ENCODE measurements at regions not wholly inside any gene's neighbourhood (a gene's known extent, or its start where the extent isn't known, plus 50 kb on each side); places are given as distances from the start of the nearest gene placed in this dataset.
A peak's percentile ranks its signal among the peaks of the same experiment; 100 is the strongest.

DNA sequence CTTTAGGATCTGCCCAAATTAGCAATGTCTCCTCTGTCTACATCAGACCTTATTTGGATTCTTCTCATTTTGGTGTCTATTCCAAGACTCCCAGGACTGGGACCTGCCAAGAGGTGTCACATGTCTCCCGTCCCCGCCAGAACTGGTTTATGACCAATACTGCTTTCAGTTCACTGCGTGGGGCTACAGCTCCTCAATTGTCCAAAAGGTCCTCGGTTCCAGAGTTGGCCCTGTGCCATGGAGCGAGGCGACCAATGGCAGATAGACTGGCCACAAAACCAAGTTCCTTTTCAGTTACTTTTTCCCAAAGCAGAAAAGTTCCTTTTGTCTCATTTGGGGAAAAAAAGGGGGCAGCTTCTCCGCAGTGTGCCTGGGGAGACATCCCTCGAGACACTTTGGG, 144.1 kb upstream of the ZNF236 start:
- no peak overlapping the region for H3K27ac ChIP-seq
- intact Hi-C loops (cut with DNase I): no loop called here
- WGBS, 3 donors: 74 to 82% (median 74%) methylated on average over 8 of the region's 8 CpGs
- DNase-seq: no peak
- H3K36me3 ChIP-seq: no peaks in the 10 kb centered on the region
- H3K4me3 ChIP-seq: no peak overlapping the region
- TF ChIP-seq EP300 (IDR thresholded peaks at IDR 0.05): no peak
- TF ChIP-seq CTCF (IDR thresholded peaks at IDR 0.05): no peak
- TF ChIP-seq POLR2A (IDR thresholded peaks at IDR 0.05): no peak
- no peaks in the 10 kb centered on the region for H3K4me1 ChIP-seq (ENCODE audit: insufficient read depth)
- no peaks in the 10 kb centered on the region for H3K9me3 ChIP-seq
- no peaks in the 10 kb centered on the region for H3K27me3 ChIP-seq

DNA sequence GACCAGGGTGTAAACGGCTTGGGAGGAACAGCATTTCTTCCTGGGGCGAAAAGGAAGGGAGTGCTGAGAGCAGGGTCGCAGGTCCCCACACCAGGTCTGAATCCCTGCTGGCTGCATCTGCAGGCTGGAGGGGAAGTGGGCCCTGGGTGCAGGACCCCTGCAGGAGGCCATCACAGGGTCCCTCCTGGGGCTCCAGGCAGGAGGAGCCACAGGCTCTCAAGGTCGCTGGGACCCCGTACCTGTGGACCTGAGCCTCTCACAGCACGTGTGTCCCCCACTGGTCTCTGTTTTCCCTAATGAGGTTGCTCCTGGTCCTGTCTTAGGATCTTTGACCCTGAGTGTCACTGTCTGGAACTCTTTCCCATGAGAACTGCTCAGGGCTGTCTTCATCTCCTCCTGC, 147.8 kb upstream of the ZNF236 start:
- H3K36me3 ChIP-seq: no peaks in the 10 kb centered on the region
- 88 to 89% (median 89%) methylated on average over 6 of the region's 6 CpGs for WGBS, 3 donors
- H3K4me3 ChIP-seq: no peak overlapping the region
- no peaks in the 10 kb centered on the region for H3K4me1 ChIP-seq (ENCODE audit: insufficient read depth)
- no peak for TF ChIP-seq POLR2A (IDR thresholded peaks at IDR 0.05)
- DNase-seq: no peak
- intact Hi-C loops (cut with DNase I): no loop called here
- H3K9me3 ChIP-seq: no peaks in the 10 kb centered on the region
- no peaks in the 10 kb centered on the region for H3K27me3 ChIP-seq
- H3K27ac ChIP-seq: no peak overlapping the region

DNA sequence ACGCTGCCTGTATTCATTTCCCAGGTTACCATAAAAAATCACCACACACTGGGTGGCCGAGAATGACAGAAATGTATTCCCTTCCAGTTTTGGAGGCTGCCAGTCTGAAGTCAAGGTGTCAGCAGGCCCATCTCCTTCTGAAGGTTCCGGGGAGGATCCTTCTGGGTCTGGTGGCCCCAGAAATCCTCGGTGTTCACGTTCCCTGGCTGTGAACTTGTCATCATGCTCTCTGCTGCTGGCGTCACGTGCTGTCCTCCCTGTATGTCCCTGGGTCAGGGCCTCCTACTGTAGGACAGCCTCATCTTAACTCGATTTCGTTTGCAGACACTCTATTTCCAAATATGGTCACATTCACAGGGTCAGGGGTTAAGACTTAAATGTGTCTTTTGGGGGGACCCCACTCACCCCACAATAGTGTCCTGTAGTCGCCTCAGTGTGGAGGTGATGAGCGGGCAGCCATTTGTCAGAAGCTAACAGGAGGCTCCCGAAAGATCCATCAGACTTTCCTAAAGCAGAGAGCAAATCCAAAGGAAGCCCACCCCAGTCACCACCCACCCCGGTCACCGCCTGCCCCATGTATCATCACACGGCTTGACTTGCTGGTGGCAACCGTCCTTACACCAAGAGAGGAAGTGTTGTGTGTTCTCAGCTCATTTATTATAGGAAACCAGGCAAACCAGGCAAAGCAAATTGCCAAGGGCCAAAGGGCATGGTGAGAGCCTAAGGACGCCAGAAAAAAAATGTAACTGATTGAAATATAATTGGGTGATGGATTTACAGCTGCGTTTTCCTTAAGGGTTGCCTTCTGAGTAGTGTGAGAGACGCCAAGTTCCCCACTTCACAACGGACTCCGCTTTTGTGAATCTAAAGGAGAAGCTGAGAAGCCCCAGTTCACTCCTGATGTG, 148.8 kb upstream of the ZNF236 start:
- Histone ChIP-seq H3K27me3 (no peaks in the 10 kb centered on the region), H3K4me3 (no peak overlapping the region), H3K4me1 (ENCODE audit: insufficient read depth) (no peaks in the 10 kb centered on the region), H3K9me3 (no peaks in the 10 kb centered on the region), H3K36me3 (no peaks in the 10 kb centered on the region), H3K27ac (no peak overlapping the region)
- 94% methylated on average over 21 of the region's 21 CpGs for WGBS, 3 donors
- TF ChIP-seq CTCF (IDR thresholded peaks at IDR 0.05) (no peak), POLR2A (IDR thresholded peaks at IDR 0.05) (no peak)
- DNase-seq: no peak
- intact Hi-C loops (cut with DNase I): no loop called here

DNA sequence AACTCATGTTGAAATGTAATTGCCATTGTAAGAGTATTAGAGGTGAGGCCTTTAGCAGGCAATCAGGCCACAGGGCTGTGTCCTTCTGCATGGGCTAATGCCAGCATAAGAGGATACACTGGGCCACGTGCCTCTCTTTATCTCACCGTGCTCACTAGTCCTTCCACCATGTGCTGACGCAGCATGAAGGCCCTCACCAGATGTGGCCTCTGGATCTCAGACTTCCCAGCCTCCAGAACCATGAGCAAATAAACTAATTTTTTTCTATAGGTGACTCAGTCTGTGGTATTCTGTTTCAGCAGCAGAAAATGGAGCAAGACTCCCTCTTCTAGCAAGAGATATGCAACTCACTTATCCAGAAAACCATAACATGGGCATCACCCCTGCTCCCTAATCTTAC, 149.7 kb upstream of the ZNF236 start:
- intact Hi-C loops (cut with DNase I): no loop called here
- TF ChIP-seq POLR2A (IDR thresholded peaks at IDR 0.05): no peak
- no peak for TF ChIP-seq CTCF (IDR thresholded peaks at IDR 0.05)
- TF ChIP-seq EP300 (IDR thresholded peaks at IDR 0.05): no peak
- Histone ChIP-seq H3K27ac (no peak overlapping the region), H3K9me3 (no peaks in the 10 kb centered on the region), H3K4me1 (ENCODE audit: insufficient read depth) (no peaks in the 10 kb centered on the region), H3K36me3 (no peaks in the 10 kb centered on the region), H3K4me3 (no peak overlapping the region), H3K27me3 (no peaks in the 10 kb centered on the region)
- DNase-seq: no peak
- 67 to 80% (median 76%) methylated on average over 3 of the region's 3 CpGs for WGBS, 3 donors

DNA sequence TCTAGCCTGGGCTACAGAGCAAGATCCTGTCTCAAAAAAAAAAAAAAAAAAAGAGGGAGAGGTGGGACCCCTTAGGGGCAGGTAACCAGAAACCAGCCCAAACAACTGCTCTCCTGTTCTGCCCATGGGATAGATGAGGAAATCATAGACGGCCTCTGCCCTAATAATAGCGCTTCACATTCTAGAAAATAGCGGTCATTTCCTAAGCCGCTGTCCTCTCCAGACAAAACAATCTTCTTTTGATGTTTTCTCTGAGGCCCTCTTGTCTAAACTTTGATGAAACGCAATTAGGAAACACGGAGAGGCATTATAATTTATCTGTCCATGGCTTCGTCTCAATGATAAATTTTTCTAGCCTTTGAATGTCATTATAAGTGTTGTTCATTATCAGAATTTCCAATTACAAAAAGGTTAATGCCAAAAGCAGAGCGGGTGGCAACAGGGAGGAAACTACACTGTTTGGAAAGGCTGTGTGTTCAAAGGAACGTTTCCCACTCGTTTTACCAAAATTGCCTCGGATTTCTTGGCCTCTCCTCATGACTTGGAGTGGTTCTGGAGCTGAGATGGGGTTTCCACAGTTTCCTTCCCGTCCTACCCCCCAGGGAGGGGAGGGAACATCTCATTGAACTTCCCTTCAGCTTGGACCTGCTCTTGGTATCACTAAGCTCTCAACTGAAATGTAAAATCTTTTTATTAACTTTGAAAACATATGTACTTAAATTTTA, 151.6 kb upstream of the ZNF236 start:
- H3K36me3 ChIP-seq: no peaks in the 10 kb centered on the region
- intact Hi-C loops (cut with DNase I): no loop called here
- no peaks in the 10 kb centered on the region for H3K27me3 ChIP-seq
- no peak overlapping the region for H3K4me3 ChIP-seq
- DNase-seq: peak; percentile 33 to 64 (median 52)
- no peak for TF ChIP-seq CTCF (IDR thresholded peaks at IDR 0.05)
- TF ChIP-seq EP300 (IDR thresholded peaks at IDR 0.05): no peak
- no peak for TF ChIP-seq POLR2A (IDR thresholded peaks at IDR 0.05)
- H3K27ac ChIP-seq: no peak overlapping the region
- whole genome bisulfite sequencing, 3 donors: 2 to 12% (median 3%) methylated on average over 12 of the region's 12 CpGs
- no peaks in the 10 kb centered on the region for H3K4me1 ChIP-seq (ENCODE audit: insufficient read depth)
- no peaks in the 10 kb centered on the region for H3K9me3 ChIP-seq
